Liver (tissue), 8 donors: ENCODE measurements at regions not wholly inside any gene's neighbourhood (a gene's known extent, or its start where the extent isn't known, plus 50 kb on each side); places are given as distances from the start of the nearest gene placed in this dataset.

Experiments used
- DNase-seq: peaks from one replicate; pipeline ENCODE4 v3.0.0-alpha.2; 2017; ENCODE audit warnings: low spot score
- H3K27ac ChIP-seq, 2 donors: one replicate each; pipeline ENCODE4 v1.7.0; 2013; ENCODE audit warnings: inconsistent platforms in 2 of 2, low read length in 2 of 2, control low read depth in 1 of 2, low read depth in 1 of 2, mild to moderate bottlenecking in 1 of 2
- H3K27me3 ChIP-seq, 4 donors: one replicate each; pipeline versions ENCODE4 v1.6.1 to v1.7.0; 2013; ENCODE audit warnings: low read length in 3 of 4, inconsistent platforms in 1 of 4, mild to moderate bottlenecking in 1 of 4, moderate library complexity in 1 of 4; ENCODE audit not compliant: control insufficient read depth in 4 of 4, insufficient read depth in 4 of 4
- H3K36me3 ChIP-seq, 4 donors: one replicate each; pipeline versions ENCODE4 v1.6.1 to v1.7.0; 2013; ENCODE audit warnings: low read length in 3 of 4, mild to moderate bottlenecking in 3 of 4, low read depth in 1 of 4, moderate library complexity in 1 of 4; ENCODE audit not compliant: control insufficient read depth in 4 of 4, insufficient read depth in 3 of 4
- H3K4me1 ChIP-seq, 4 donors: one replicate each; pipeline versions ENCODE4 v1.6.1 to v1.7.0; 2013; ENCODE audit warnings: low read length in 3 of 4, mild to moderate bottlenecking in 3 of 4, moderate library complexity in 1 of 4; ENCODE audit not compliant: control insufficient read depth in 4 of 4, insufficient read depth in 4 of 4
- H3K4me3 ChIP-seq, 3 donors: one replicate each; pipeline versions ENCODE4 v1.6.1 to v1.7.0; 2013; ENCODE audit warnings: low read length in 3 of 3, control low read depth in 1 of 3, low read depth in 1 of 3, mild to moderate bottlenecking in 1 of 3
- H3K9ac ChIP-seq, 2 donors: one replicate each; pipeline ENCODE4 v1.7.0; 2013; ENCODE audit warnings: low read length in 2 of 2, mild to moderate bottlenecking in 2 of 2, moderate library complexity in 2 of 2, control low read depth in 1 of 2, low read depth in 1 of 2
- H3K9me3 ChIP-seq, 4 donors: one replicate each; pipeline versions ENCODE4 v1.6.1 to v1.7.0; 2013; ENCODE audit warnings: low read length in 3 of 4; ENCODE audit not compliant: control insufficient read depth in 4 of 4
- ATF3 ChIP-seq: IDR thresholded peaks from 2 replicates; pipeline ENCODE4 v1.6.1; 2016; ENCODE audit warnings: antibody characterized with exemption
- CTCF ChIP-seq: fragments of 150-350 bp; IDR thresholded peaks from 2 replicates; pipeline ENCODE4 v1.5.1; 2017; ENCODE audit warnings: improper control_type of control experiment, low read depth, low read length; ENCODE audit not compliant: missing input control
- EGR1 ChIP-seq, 2 donors: IDR thresholded peaks; 2 replicates each; pipeline ENCODE4 v1.6.1; 2016 to 2018; ENCODE audit warnings: antibody characterized with exemption in 2 of 2, low read depth in 2 of 2
- FOXA1 ChIP-seq: IDR thresholded peaks from 2 replicates; pipeline ENCODE4 v1.6.1; 2016; ENCODE audit warnings: antibody characterized with exemption
- FOXA2 ChIP-seq: IDR thresholded peaks from 2 replicates; pipeline ENCODE4 v1.6.1; 2016; ENCODE audit warnings: antibody characterized with exemption
- GABPA ChIP-seq, 2 donors: IDR thresholded peaks in 1 of 2; conservative IDR thresholded peaks in 1 of 2; 2 replicates each; pipeline ENCODE4 v1.6.1; 2016; ENCODE audit warnings: antibody characterized with exemption in 2 of 2, mild to moderate bottlenecking in 1 of 2, moderate library complexity in 1 of 2
- HNF4A ChIP-seq, 2 donors: conservative IDR thresholded peaks; 2 replicates each; pipeline ENCODE4 v1.6.1; 2016; ENCODE audit warnings: antibody characterized with exemption in 2 of 2, mild to moderate bottlenecking in 2 of 2
- HNF4G ChIP-seq: IDR thresholded peaks from 2 replicates; pipeline ENCODE4 v1.6.1; 2016; ENCODE audit warnings: antibody characterized with exemption
- JUND ChIP-seq, 2 donors: IDR thresholded peaks; 2 replicates each; pipeline ENCODE4 v1.6.1; 2016; ENCODE audit warnings: antibody characterized with exemption in 2 of 2
- MAX ChIP-seq: IDR thresholded peaks from 2 replicates; pipeline ENCODE4 v1.6.1; 2016; ENCODE audit warnings: antibody characterized with exemption
- NR2F2 ChIP-seq: IDR thresholded peaks from 2 replicates; pipeline ENCODE4 v1.6.1; 2016; ENCODE audit warnings: antibody characterized with exemption
- RAD21 ChIP-seq, 2 donors: IDR thresholded peaks; 2 replicates each; pipeline ENCODE4 v1.6.1; 2016; ENCODE audit warnings: antibody characterized with exemption in 2 of 2, mild to moderate bottlenecking in 2 of 2
- REST ChIP-seq: IDR thresholded peaks from 2 replicates; pipeline ENCODE4 v1.6.1; 2016; ENCODE audit warnings: antibody characterized with exemption, mild to moderate bottlenecking
- RXRA ChIP-seq, 2 donors: IDR thresholded peaks; 2 replicates each; pipeline ENCODE4 v1.6.1; 2017 to 2018; ENCODE audit warnings: antibody characterized with exemption in 2 of 2, mild to moderate bottlenecking in 1 of 2
- SP1 ChIP-seq: IDR thresholded peaks from 2 replicates; pipeline ENCODE4 v1.6.1; 2018; ENCODE audit warnings: antibody characterized with exemption, mild to moderate bottlenecking
- TAF1 ChIP-seq: conservative IDR thresholded peaks from 2 replicates; pipeline ENCODE4 v1.6.1; 2016; ENCODE audit warnings: antibody characterized with exemption, mild to moderate bottlenecking
- YY1 ChIP-seq: IDR thresholded peaks from 2 replicates; pipeline ENCODE4 v1.6.1; 2016; ENCODE audit warnings: antibody characterized with exemption, mild to moderate bottlenecking
- ZBTB33 ChIP-seq: IDR thresholded peaks from 2 replicates; pipeline ENCODE4 v1.6.1; 2016; ENCODE audit warnings: antibody characterized with exemption
- WGBS: extraction: QIAGEN DNeasy Blood & Tissue Kit; methylation state at CpG from one replicate; pipeline ENCODE4 v1.1.7; 2013; 5-methylcytosine and 5-hydroxymethylcytosine counted together
- donor health status: healthy.
- donor health status: healthy.
- donor health status: healthy.
- donor health status: healthy.
- donor health status: healthy.

- Histone ChIP-seq H3K9ac (no peak overlapping the region), H3K27ac (no peak overlapping the region), H3K4me1 (no peaks in the 10 kb centered on the region), H3K36me3 (no peaks in the 10 kb centered on the region), H3K27me3 (no peaks in the 10 kb centered on the region), H3K4me3 (no peak overlapping the region), H3K9me3 (no peaks in the 10 kb centered on the region)
- DNase-seq, result no peak
- no peak for TF ChIP-seq MAX
- WGBS, result 82% methylated on average over 18 of the region's 18 CpGs
These were observed 677.7 kb downstream of the BRD1 start for GRCh38 chr22:49149721-49150608.

GRCh38 chr22:49148895-49149418 is 678.7 kb downstream of the BRD1 start:
- Histone ChIP-seq H3K4me1 (no peaks in the 10 kb centered on the region), H3K27me3 (no peaks in the 10 kb centered on the region)
- 82% methylated on average over 10 of the region's 10 CpGs for WGBS

More at GRCh38 chr22:49148895-49149418, 678.7 kb downstream of the BRD1 start:
- H3K36me3 ChIP-seq, result no peaks in the 10 kb centered on the region
- H3K27ac ChIP-seq, result no peak overlapping the region
- no peak for DNase-seq
- no peak overlapping the region for H3K4me3 ChIP-seq
- H3K9ac ChIP-seq, result no peak overlapping the region
- H3K9me3 ChIP-seq, result no peaks in the 10 kb centered on the region
- TF ChIP-seq FOXA1 (no peak), REST (no peak), FOXA2 (no peak), TAF1 (no peak), MAX (no peak), YY1 (no peak), GABPA (IDR thresholded peaks at IDR 0.05 in 1 of 2, conservative IDR thresholded peaks at IDR 0.05 in 1 of 2) (no peak), RXRA (IDR thresholded peaks at IDR 0.05) (no peak), EGR1 (IDR thresholded peaks at IDR 0.05; ENCODE audit: low read depth in 2 of 2) (no peak), HNF4A (conservative IDR thresholded peaks at IDR 0.05) (no peak), HNF4G (no peak), ZBTB33 (no peak), CTCF (no peak), JUND (IDR thresholded peaks at IDR 0.05) (no peak), ATF3 (no peak), SP1 (no peak), RAD21 (IDR thresholded peaks at IDR 0.05) (no peak), NR2F2 (no peak)
